Peyer's patch (tissue), 4 donors: ENCODE measurements at regions not wholly inside any gene's neighbourhood (a gene's known extent, or its start where the extent isn't known, plus 50 kb on each side); places are given as distances from the start of the nearest gene placed in this dataset.

Experiments
- DNase-seq, 3 donors: peaks; one replicate each; pipeline ENCODE4 v3.0.0-alpha.2; 2017 to 2019
- H3K27ac ChIP-seq, 4 donors: fragments of 200-600 bp; sonication (generic); one replicate each; pipeline ENCODE4 v1.5.1; 2016 to 2019
- H3K27me3 ChIP-seq, 2 donors: fragments of 200-600 bp; sonication (generic); one replicate each; pipeline ENCODE4 v1.5.1; 2019
- H3K36me3 ChIP-seq, 3 donors: fragments of 200-600 bp; sonication (generic); one replicate each; pipeline ENCODE4 v1.5.1; 2016 to 2019
- H3K4me1 ChIP-seq, 4 donors: fragments of 200-600 bp; sonication (generic); one replicate each; pipeline ENCODE4 v1.5.1; 2016 to 2019
- H3K4me3 ChIP-seq, 4 donors: fragments of 200-600 bp; sonication (generic); 1 replicate in 3 of 4; 2 replicates in 1 of 4; pipeline ENCODE4 v1.5.1; 2016 to 2019; ENCODE audit warnings: mild to moderate bottlenecking in 1 of 4
- H3K9me3 ChIP-seq, 4 donors: fragments of 200-600 bp; sonication (generic); one replicate each; pipeline ENCODE4 v1.5.1; 2016 to 2019; ENCODE audit warnings: mild to moderate bottlenecking in 1 of 4
- POLR2A ChIP-seq, 2 donors: fragments of 450-650 bp; IDR thresholded peaks; one replicate each; pipeline ENCODE4 v1.5.1; 2017; ENCODE audit warnings: antibody characterized with exemption in 2 of 2, mild to moderate bottlenecking in 2 of 2, moderate library complexity in 2 of 2
- TF ChIP-seq, protein P1 (sequence below), 6 experiments: fragments of 450-650 bp in 4 of 6; fragments of 200-600 bp in 2 of 6; sonication (generic) in 1 of 6; IDR thresholded peaks; one replicate each; pipeline ENCODE4 v1.5.1; 2017 to 2019; ENCODE audit warnings: antibody characterized with exemption in 6 of 6, mild to moderate bottlenecking in 3 of 6, moderate library complexity in 1 of 6

DNA sequence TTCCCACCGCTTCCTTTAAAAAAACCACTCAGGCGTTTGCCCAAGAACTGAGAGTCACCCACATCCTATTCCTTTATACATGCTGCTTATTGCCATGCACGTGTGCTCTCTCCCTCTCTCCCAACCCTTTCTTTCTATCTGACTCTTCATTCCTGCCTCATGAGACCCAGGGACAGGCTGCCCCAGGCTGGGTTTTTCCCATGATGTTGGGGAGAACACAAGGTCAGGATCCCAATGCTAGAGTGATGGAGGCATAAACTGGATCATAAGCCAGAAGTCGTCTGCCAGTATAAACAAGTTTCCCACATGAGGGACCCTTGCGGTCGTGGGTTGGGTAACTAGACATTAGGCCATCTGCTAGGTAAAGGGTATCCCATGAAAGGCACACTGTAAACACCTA is 64.9 kb downstream of the CD2 start:
- Histone ChIP-seq H3K4me1 (no peaks in the 10 kb centered on the region), H3K27ac (no peak overlapping the region), H3K4me3 (no peak overlapping the region), H3K36me3 (no peaks in the 10 kb centered on the region), H3K27me3 (no peaks in the 10 kb centered on the region), H3K9me3 (no peaks in the 10 kb centered on the region)
- DNase-seq = no peak
- TF ChIP-seq, protein P1, sequence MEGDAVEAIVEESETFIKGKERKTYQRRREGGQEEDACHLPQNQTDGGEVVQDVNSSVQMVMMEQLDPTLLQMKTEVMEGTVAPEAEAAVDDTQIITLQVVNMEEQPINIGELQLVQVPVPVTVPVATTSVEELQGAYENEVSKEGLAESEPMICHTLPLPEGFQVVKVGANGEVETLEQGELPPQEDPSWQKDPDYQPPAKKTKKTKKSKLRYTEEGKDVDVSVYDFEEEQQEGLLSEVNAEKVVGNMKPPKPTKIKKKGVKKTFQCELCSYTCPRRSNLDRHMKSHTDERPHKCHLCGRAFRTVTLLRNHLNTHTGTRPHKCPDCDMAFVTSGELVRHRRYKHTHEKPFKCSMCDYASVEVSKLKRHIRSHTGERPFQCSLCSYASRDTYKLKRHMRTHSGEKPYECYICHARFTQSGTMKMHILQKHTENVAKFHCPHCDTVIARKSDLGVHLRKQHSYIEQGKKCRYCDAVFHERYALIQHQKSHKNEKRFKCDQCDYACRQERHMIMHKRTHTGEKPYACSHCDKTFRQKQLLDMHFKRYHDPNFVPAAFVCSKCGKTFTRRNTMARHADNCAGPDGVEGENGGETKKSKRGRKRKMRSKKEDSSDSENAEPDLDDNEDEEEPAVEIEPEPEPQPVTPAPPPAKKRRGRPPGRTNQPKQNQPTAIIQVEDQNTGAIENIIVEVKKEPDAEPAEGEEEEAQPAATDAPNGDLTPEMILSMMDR (IDR thresholded peaks at IDR 0.05) = no peak
- TF ChIP-seq POLR2A (IDR thresholded peaks at IDR 0.05) = no peak

DNA sequence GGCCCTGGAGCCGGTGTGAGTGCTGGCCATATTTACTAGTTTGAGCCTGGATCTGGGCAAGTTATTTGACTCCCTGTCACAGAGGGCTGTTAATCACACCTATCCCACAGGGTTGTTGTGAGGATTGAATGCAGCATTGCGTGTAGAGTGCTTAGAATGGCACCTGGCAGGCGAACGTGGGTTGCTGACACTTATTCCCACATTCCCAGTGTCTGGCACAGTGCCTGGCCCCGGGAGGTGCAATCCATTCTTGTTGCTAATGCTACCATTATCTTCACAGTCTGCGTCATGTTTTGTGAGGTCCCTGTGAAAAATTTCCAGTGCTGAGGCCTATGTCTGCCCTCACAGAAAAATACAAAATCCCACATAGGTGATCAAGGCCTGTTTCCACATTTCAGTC is 66.1 kb downstream of the CD2 start:
- H3K27ac ChIP-seq = no peak overlapping the region
- no peak for DNase-seq

DNA sequence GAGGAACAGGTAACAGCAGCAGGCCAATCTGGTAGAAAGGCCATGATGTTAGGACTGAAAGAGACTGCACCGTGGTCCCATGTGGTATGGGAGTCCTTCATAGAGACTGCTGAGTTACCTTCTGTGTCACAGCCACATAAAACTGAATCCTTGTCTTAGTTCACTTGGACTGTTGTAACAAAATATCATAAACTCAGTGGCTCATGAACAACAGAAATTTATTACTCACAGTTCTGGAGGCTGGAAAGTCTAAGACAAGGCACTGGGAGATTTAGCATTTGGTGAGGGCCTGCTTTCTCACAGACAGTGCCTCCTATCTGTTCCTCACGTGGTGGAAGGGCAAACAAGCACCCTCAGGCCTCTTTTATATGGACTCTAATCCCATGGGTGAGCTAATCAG is 67.5 kb downstream of the CD2 start:
- Histone ChIP-seq H3K4me1 (peaks cover 0 to 22% (median 4%) of the 10 kb centered on the region in 4 donors), H3K36me3 (no peaks in the 10 kb centered on the region), H3K27ac (no peak overlapping the region), H3K9me3 (no peaks in the 10 kb centered on the region), H3K27me3 (no peaks in the 10 kb centered on the region), H3K4me3 (no peak overlapping the region)
- no peak for TF ChIP-seq POLR2A (IDR thresholded peaks at IDR 0.05)
- TF ChIP-seq, protein P1 (IDR thresholded peaks at IDR 0.05) = no peak
- DNase-seq = no peak

More for the DNA sequence above, 66.1 kb downstream of the CD2 start:
- H3K4me3 ChIP-seq = no peak overlapping the region
- TF ChIP-seq POLR2A (IDR thresholded peaks at IDR 0.05) = no peak
- TF ChIP-seq, protein P1 (IDR thresholded peaks at IDR 0.05) = no peak
- H3K9me3 ChIP-seq = no peaks in the 10 kb centered on the region
- H3K4me1 ChIP-seq = peaks cover 0 to 8% (median 0%) of the 10 kb centered on the region in 4 donors
- no peaks in the 10 kb centered on the region for H3K36me3 ChIP-seq
- no peaks in the 10 kb centered on the region for H3K27me3 ChIP-seq

DNA sequence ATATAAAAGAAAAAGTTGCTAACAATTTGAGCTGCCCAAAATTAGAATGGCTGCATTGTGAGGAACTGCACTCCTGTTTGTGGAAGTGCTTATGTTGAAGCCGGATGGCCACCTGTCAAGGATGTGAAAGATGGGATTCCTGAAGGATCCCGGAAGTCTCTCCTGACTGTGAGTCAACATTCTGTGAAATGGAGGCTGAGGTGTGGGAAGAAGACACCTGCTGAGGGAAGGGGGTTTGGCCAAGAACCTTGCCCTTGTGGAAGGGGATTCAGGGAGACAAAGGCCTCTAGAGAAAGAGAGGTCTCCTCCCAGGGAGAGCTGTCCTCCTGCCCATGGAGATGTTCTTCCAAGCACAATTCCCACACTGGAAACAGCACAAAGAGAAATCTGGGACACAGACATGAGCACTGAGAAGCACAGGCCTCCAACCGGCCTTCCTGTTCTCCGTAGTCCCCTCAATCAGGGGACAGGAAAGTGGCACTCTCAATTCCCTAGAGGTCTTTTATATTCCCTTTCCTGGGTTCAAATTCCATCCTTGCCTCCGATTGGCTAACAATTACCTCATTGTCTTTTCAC is 70.5 kb downstream of the CD2 start:
- no peak for DNase-seq
- TF ChIP-seq POLR2A (IDR thresholded peaks at IDR 0.05) = no peak
- TF ChIP-seq, protein P1 (IDR thresholded peaks at IDR 0.05) = no peak
- Histone ChIP-seq H3K4me1 (peaks cover 0 to 26% (median 4%) of the 10 kb centered on the region in 4 donors), H3K36me3 (no peaks in the 10 kb centered on the region), H3K9me3 (no peaks in the 10 kb centered on the region), H3K27me3 (no peaks in the 10 kb centered on the region), H3K27ac (peak overlapping the region in 3 of 4 donors; percentile 13 to 68 (median 62)), H3K4me3 (no peak overlapping the region)

DNA sequence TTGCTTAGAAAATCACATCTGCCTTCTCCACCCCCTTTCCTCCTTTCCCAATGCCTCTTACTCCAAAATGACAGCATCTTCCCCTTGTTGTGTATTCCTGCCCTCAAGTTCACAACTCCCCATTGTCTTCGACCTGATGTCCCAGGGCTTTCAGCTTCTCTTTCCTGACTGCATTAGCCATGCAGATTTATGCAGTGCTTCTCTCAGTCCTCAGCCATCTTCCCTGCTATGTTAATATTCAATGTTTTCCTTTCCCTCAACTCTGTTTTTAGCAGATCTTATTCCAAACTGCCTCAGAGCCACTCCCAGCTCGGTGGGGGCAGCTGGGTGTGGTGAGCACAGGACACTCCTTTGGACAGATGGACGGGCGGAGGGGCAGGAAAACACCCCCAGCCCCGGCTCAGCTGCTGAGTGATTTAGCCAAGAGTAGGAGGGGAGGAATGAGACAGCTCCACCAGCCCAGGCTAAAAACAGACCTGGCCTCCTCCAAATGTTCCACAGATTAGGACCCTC is 71.0 kb downstream of the CD2 start:
- DNase-seq = peak in 1 of 3 donors; percentile 58

More for the DNA sequence above, 71.0 kb downstream of the CD2 start:
- H3K27ac ChIP-seq = peak overlapping the region in 3 of 4 donors; percentile 13 to 68 (median 62)
- peaks cover 0 to 26% (median 4%) of the 10 kb centered on the region in 4 donors for H3K4me1 ChIP-seq
- H3K9me3 ChIP-seq = no peaks in the 10 kb centered on the region
- H3K4me3 ChIP-seq = no peak overlapping the region
- TF ChIP-seq, protein P1 (IDR thresholded peaks at IDR 0.05) = no peak
- no peak for TF ChIP-seq POLR2A (IDR thresholded peaks at IDR 0.05)
- H3K27me3 ChIP-seq = no peaks in the 10 kb centered on the region
- H3K36me3 ChIP-seq = no peaks in the 10 kb centered on the region
